ENCODE measurements at regions not wholly inside any gene's neighbourhood (a gene's known extent, or its start where the extent isn't known, plus 50 kb on each side); places are given as distances from the start of the nearest gene placed in this dataset.
"Not testable (repeated sequence)": the region's sequence is repeated elsewhere in the genome, so short reads cannot be mapped to it uniquely, and the experiment has no call there.

- not testable (repeated sequence) for H3K79me1 ChIP-seq (ENCODE audit: low read depth, low read length); H4K91ac ChIP-seq (ENCODE audit: low read depth, low read length, poor library complexity); H3K9ac ChIP-seq (ENCODE audit: low read depth, low read length, poor library complexity); DNase-seq (ENCODE audit: low spot score); H2BK5ac ChIP-seq (ENCODE audit: low read length); H2AFZ ChIP-seq (ENCODE audit: low read length); H2BK12ac ChIP-seq (ENCODE audit: low read length); H3K4me2 ChIP-seq (ENCODE audit: insufficient read depth, low read length, poor library complexity, severe bottlenecking); H3K14ac ChIP-seq (ENCODE audit: low read length); H3K4ac ChIP-seq (ENCODE audit: low read length); H3K18ac ChIP-seq (ENCODE audit: low read length); H2BK120ac ChIP-seq (ENCODE audit: low read depth, low read length); H3K9me3 ChIP-seq (replicated peaks in 1 of 2; ENCODE audit: control insufficient read depth in 2 of 2, insufficient read depth in 1 of 2, low read depth in 1 of 2, low read length in 2 of 2); H3K23ac ChIP-seq (ENCODE audit: low read depth, low read length, poor library complexity); H3K36me3 ChIP-seq (replicated peaks in 1 of 2; ENCODE audit: control insufficient read depth in 2 of 2, insufficient read depth in 2 of 2, low read length in 2 of 2); H2AK5ac ChIP-seq (ENCODE audit: low read depth, low read length); H3K4me3 ChIP-seq (ENCODE audit: low read length in 2 of 2); H4K8ac ChIP-seq (ENCODE audit: low read depth, low read length); H3K4me1 ChIP-seq (ENCODE audit: control insufficient read depth in 2 of 2, insufficient read depth in 1 of 2, low read depth in 1 of 2, low read length in 2 of 2); H3K27me3 ChIP-seq (ENCODE audit: control insufficient read depth in 3 of 3, insufficient read depth in 3 of 3, low read depth in 1 of 3, low read length in 3 of 3); H3K27ac ChIP-seq (replicated peaks; ENCODE audit: low read length); H2BK15ac ChIP-seq (ENCODE audit: low read length)
- no CpG with 5 or more reads among the region's 27 CpGs for WGBS, 2 donors (ENCODE audit: extremely low coverage in 2 of 2, insufficient read length in 2 of 2, insufficient replicate concordance in 1 of 2)
These were observed 199.4 kb downstream of the BANP start for GRCh38 chr16:88150456-88151128.

DNA sequence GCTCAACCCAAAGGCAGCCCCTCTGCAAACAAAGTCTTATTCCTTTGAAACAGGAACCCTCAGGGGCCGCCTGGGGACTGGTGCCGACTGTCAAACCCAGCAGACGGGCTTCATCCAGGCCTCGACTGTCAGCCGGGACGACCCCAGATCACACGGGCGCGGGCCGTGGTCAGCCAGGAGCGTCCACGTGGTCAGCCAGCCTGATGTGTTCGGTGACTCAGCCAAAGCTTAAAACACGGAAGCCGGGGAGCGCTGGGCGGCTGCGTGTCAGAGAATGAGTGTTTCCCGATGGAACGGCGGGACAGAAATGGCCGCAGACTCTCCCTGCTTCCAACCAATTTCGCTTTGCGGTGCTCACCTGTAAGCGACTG is 199.9 kb downstream of the BANP start:
- not testable (repeated sequence) for H2BK12ac ChIP-seq (ENCODE audit: low read length); H3K4ac ChIP-seq (ENCODE audit: low read length); H2BK5ac ChIP-seq (ENCODE audit: low read length); H3K9me3 ChIP-seq (replicated peaks in 1 of 2; ENCODE audit: control insufficient read depth in 2 of 2, insufficient read depth in 1 of 2, low read depth in 1 of 2, low read length in 2 of 2); H3K4me1 ChIP-seq (ENCODE audit: control insufficient read depth in 2 of 2, insufficient read depth in 1 of 2, low read depth in 1 of 2, low read length in 2 of 2); H3K27me3 ChIP-seq (ENCODE audit: control insufficient read depth in 3 of 3, insufficient read depth in 3 of 3, low read depth in 1 of 3, low read length in 3 of 3); H3K14ac ChIP-seq (ENCODE audit: low read length); H3K36me3 ChIP-seq (replicated peaks in 1 of 2; ENCODE audit: control insufficient read depth in 2 of 2, insufficient read depth in 2 of 2, low read length in 2 of 2); H2AK5ac ChIP-seq (ENCODE audit: low read depth, low read length); H3K79me1 ChIP-seq (ENCODE audit: low read depth, low read length); H4K8ac ChIP-seq (ENCODE audit: low read depth, low read length); H2AFZ ChIP-seq (ENCODE audit: low read length); H3K4me3 ChIP-seq (ENCODE audit: low read length in 2 of 2); H2BK120ac ChIP-seq (ENCODE audit: low read depth, low read length); H3K23ac ChIP-seq (ENCODE audit: low read depth, low read length, poor library complexity); H4K91ac ChIP-seq (ENCODE audit: low read depth, low read length, poor library complexity); H3K9ac ChIP-seq (ENCODE audit: low read depth, low read length, poor library complexity); H2BK15ac ChIP-seq (ENCODE audit: low read length); H3K4me2 ChIP-seq (ENCODE audit: insufficient read depth, low read length, poor library complexity, severe bottlenecking); H3K27ac ChIP-seq (replicated peaks; ENCODE audit: low read length); DNase-seq (ENCODE audit: low spot score); H3K18ac ChIP-seq (ENCODE audit: low read length)
- no CpG with 5 or more reads among the region's 25 CpGs for WGBS, 2 donors (ENCODE audit: extremely low coverage in 2 of 2, insufficient read length in 2 of 2, insufficient replicate concordance in 1 of 2)

GRCh38 chr16:88151859-88152843 is 200.9 kb downstream of the BANP start:
- not testable (repeated sequence) for H2AFZ ChIP-seq (ENCODE audit: low read length); H4K8ac ChIP-seq (ENCODE audit: low read depth, low read length); H3K27ac ChIP-seq (replicated peaks; ENCODE audit: low read length); H2BK120ac ChIP-seq (ENCODE audit: low read depth, low read length); H3K36me3 ChIP-seq (replicated peaks in 1 of 2; ENCODE audit: control insufficient read depth in 2 of 2, insufficient read depth in 2 of 2, low read length in 2 of 2); H3K4me1 ChIP-seq (ENCODE audit: control insufficient read depth in 2 of 2, insufficient read depth in 1 of 2, low read depth in 1 of 2, low read length in 2 of 2); H4K91ac ChIP-seq (ENCODE audit: low read depth, low read length, poor library complexity); H2BK15ac ChIP-seq (ENCODE audit: low read length); H3K4me2 ChIP-seq (ENCODE audit: insufficient read depth, low read length, poor library complexity, severe bottlenecking); H3K79me1 ChIP-seq (ENCODE audit: low read depth, low read length); H2BK5ac ChIP-seq (ENCODE audit: low read length); H3K9me3 ChIP-seq (replicated peaks in 1 of 2; ENCODE audit: control insufficient read depth in 2 of 2, insufficient read depth in 1 of 2, low read depth in 1 of 2, low read length in 2 of 2); H3K14ac ChIP-seq (ENCODE audit: low read length); H3K23ac ChIP-seq (ENCODE audit: low read depth, low read length, poor library complexity); H3K27me3 ChIP-seq (ENCODE audit: control insufficient read depth in 3 of 3, insufficient read depth in 3 of 3, low read depth in 1 of 3, low read length in 3 of 3); H3K4me3 ChIP-seq (ENCODE audit: low read length in 2 of 2); H2AK5ac ChIP-seq (ENCODE audit: low read depth, low read length); H3K18ac ChIP-seq (ENCODE audit: low read length); H3K4ac ChIP-seq (ENCODE audit: low read length); H3K9ac ChIP-seq (ENCODE audit: low read depth, low read length, poor library complexity); H2BK12ac ChIP-seq (ENCODE audit: low read length); DNase-seq (ENCODE audit: low spot score)
- WGBS, 2 donors (ENCODE audit: extremely low coverage in 2 of 2, insufficient read length in 2 of 2, insufficient replicate concordance in 1 of 2), result no CpG with 5 or more reads among the region's 27 CpGs

GRCh38 chr16:88152879-88153278 is 201.6 kb downstream of the BANP start:
- not testable (repeated sequence) for H3K4me1 ChIP-seq (ENCODE audit: control insufficient read depth in 2 of 2, insufficient read depth in 1 of 2, low read depth in 1 of 2, low read length in 2 of 2); H4K8ac ChIP-seq (ENCODE audit: low read depth, low read length); H2AK5ac ChIP-seq (ENCODE audit: low read depth, low read length); H2BK12ac ChIP-seq (ENCODE audit: low read length); H2BK15ac ChIP-seq (ENCODE audit: low read length); H3K36me3 ChIP-seq (replicated peaks in 1 of 2; ENCODE audit: control insufficient read depth in 2 of 2, insufficient read depth in 2 of 2, low read length in 2 of 2); H3K4ac ChIP-seq (ENCODE audit: low read length); H2BK120ac ChIP-seq (ENCODE audit: low read depth, low read length); H3K4me3 ChIP-seq (ENCODE audit: low read length in 2 of 2); H3K79me1 ChIP-seq (ENCODE audit: low read depth, low read length); H3K9me3 ChIP-seq (replicated peaks in 1 of 2; ENCODE audit: control insufficient read depth in 2 of 2, insufficient read depth in 1 of 2, low read depth in 1 of 2, low read length in 2 of 2); H3K14ac ChIP-seq (ENCODE audit: low read length); H3K23ac ChIP-seq (ENCODE audit: low read depth, low read length, poor library complexity); H2AFZ ChIP-seq (ENCODE audit: low read length); H3K18ac ChIP-seq (ENCODE audit: low read length); H4K91ac ChIP-seq (ENCODE audit: low read depth, low read length, poor library complexity); H2BK5ac ChIP-seq (ENCODE audit: low read length); H3K4me2 ChIP-seq (ENCODE audit: insufficient read depth, low read length, poor library complexity, severe bottlenecking); H3K9ac ChIP-seq (ENCODE audit: low read depth, low read length, poor library complexity); H3K27ac ChIP-seq (replicated peaks; ENCODE audit: low read length); H3K27me3 ChIP-seq (ENCODE audit: control insufficient read depth in 3 of 3, insufficient read depth in 3 of 3, low read depth in 1 of 3, low read length in 3 of 3); DNase-seq (ENCODE audit: low spot score)
- WGBS, 2 donors (ENCODE audit: extremely low coverage in 2 of 2, insufficient read length in 2 of 2, insufficient replicate concordance in 1 of 2), result no CpG with 5 or more reads among the region's 20 CpGs

All from neuronal stem cell (in vitro differentiated cells).